CD4-positive, alpha-beta memory T cell (primary cell): ENCODE measurements at regions not wholly inside any gene's neighbourhood (a gene's known extent, or its start where the extent isn't known, plus 50 kb on each side); places are given as distances from the start of the nearest gene placed in this dataset.

Experiments
- CTCF ChIA-PET: fragments of 350-600 bp; sonication (Branson Sonifier 250); formaldehyde crosslinking; loops from one replicate; lab custom pipeline; 2021; ENCODE audit warnings: inconsistent platforms; ENCODE audit not compliant: partially characterized antibody; lab: Charles Lee
- POLR2A ChIA-PET: fragments of 350-600 bp; sonication (Branson Sonifier 250); formaldehyde crosslinking; loops from one replicate; lab custom pipeline; 2021; ENCODE audit not compliant: partially characterized antibody; lab: Charles Lee
- DNase-seq, 5 donors: peaks; one replicate each; pipeline versions ENCODE4 v3.0.0 to v3.0.0-alpha.2; 2020 to 2022; ENCODE audit warnings: mixed read lengths in 1 of 5
- H3K27ac ChIP-seq: one replicate; pipeline ENCODE4 v1.7.0; 2013; ENCODE audit warnings: low read depth, low read length
- H3K27me3 ChIP-seq: 2 replicates; pipeline ENCODE4 v1.7.0; 2013; ENCODE audit warnings: mild to moderate bottlenecking, low read length, moderate library complexity; ENCODE audit not compliant: insufficient read depth
- H3K36me3 ChIP-seq: 2 replicates; pipeline ENCODE4 v1.7.0; 2013; ENCODE audit warnings: mild to moderate bottlenecking, low read length, moderate library complexity; ENCODE audit not compliant: insufficient read depth
- H3K4me1 ChIP-seq: 2 replicates; pipeline ENCODE4 v1.7.0; 2013; ENCODE audit warnings: mild to moderate bottlenecking, low read length, moderate library complexity; ENCODE audit not compliant: insufficient read depth
- H3K4me3 ChIP-seq, 2 donors: one replicate each; pipeline ENCODE4 v1.7.0; 2013; ENCODE audit warnings: low read length in 2 of 2, mild to moderate bottlenecking in 1 of 2
- H3K9me3 ChIP-seq, 2 donors: one replicate each; pipeline ENCODE4 v1.7.0; 2013; ENCODE audit warnings: low read length in 2 of 2, control low read depth in 1 of 2; ENCODE audit not compliant: control insufficient read depth in 1 of 2
- H3K27ac Mint-ChIP-seq, 7 donors: one replicate each; pipeline ENCODE4 v1.8.0; 2020 to 2021; ENCODE audit warnings: mixed read lengths in 7 of 7, mild to moderate bottlenecking in 6 of 7, inconsistent platforms in 3 of 7, moderate library complexity in 3 of 7
- H3K27me3 Mint-ChIP-seq, 2 donors: one replicate each; pipeline ENCODE4 v1.8.0; 2020 to 2021; ENCODE audit warnings: mixed read lengths in 2 of 2
- H3K36me3 Mint-ChIP-seq, 2 donors: one replicate each; pipeline ENCODE4 v1.8.0; 2020 to 2021; ENCODE audit warnings: mixed read lengths in 2 of 2, inconsistent platforms in 1 of 2, mild to moderate bottlenecking in 1 of 2
- H3K4me1 Mint-ChIP-seq, 4 donors: one replicate each; pipeline ENCODE4 v1.8.0; 2020 to 2021; ENCODE audit warnings: mixed read lengths in 4 of 4, mild to moderate bottlenecking in 1 of 4
- H3K4me3 Mint-ChIP-seq, 8 donors: one replicate each; pipeline ENCODE4 v1.8.0; 2020 to 2021; ENCODE audit warnings: mixed read lengths in 8 of 8, mild to moderate bottlenecking in 7 of 8, moderate library complexity in 6 of 8, inconsistent platforms in 3 of 8
- H3K9me3 Mint-ChIP-seq, 8 donors: one replicate each; pipeline ENCODE4 v1.8.0; 2020 to 2021; ENCODE audit warnings: mixed read lengths in 8 of 8, mild to moderate bottlenecking in 5 of 8, inconsistent platforms in 3 of 8, moderate library complexity in 1 of 8
- intact Hi-C: fragments of 100-400 bp; cut with micrococcal nuclease; formaldehyde crosslinking; loops from one replicate; pipeline ENCODE4 v1.15.1; 2023

DNA sequence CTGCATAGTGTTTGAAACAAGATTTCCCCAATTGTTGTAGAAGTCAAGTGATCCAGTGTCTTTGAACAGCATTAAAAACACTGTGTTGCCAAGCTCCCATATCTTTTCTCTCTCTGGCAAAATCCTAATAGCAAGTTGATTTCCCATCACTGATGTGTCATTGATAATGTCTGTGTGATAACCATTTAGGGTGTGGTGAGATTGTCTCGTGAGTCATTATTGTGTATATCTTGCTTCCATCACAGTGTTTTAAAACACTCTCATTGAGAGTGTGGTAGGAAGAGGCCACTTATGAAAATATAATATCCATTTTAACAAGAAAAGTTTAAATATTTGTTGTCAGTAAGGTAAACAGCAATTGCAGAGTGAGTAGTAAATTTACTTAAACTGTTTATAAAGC lies 74.7 kb downstream of the PRORP start:
- CTCF ChIA-PET = interaction anchor here (1.1 kb wide), 1 partner anchor 219 kb away, joined by 3 read pairs; no protein-coding TSS in a partner anchor
- Mint-ChIP-seq H3K9me3 (peaks cover 0 to 4% (median 0%) of the 10 kb centered on the region in 8 donors), H3K27me3 (no peaks in the 10 kb centered on the region), H3K36me3 (peaks cover 19 to 21% of the 10 kb centered on the region in 2 donors), H3K4me3 (peak overlapping the region in 1 of 8 donors; percentile 2), H3K4me1 (peaks cover 16 to 31% (median 25%) of the 10 kb centered on the region in 4 donors), H3K27ac (peak overlapping the region; percentile 53 to 87 (median 71))
- H3K9me3 ChIP-seq = no peaks in the 10 kb centered on the region
- no peaks in the 10 kb centered on the region for H3K27me3 ChIP-seq
- H3K4me3 ChIP-seq = no peak overlapping the region
- H3K4me1 ChIP-seq = peaks cover 25% of the 10 kb centered on the region
- intact Hi-C loops = no loop called here
- no peak overlapping the region for H3K27ac ChIP-seq
- H3K36me3 ChIP-seq = no peaks in the 10 kb centered on the region
- POLR2A ChIA-PET = no interaction called here
- DNase-seq = peak in 1 of 5 donors; percentile 16

- Mint-ChIP-seq H3K27ac (peak overlapping the region; percentile 44 to 89 (median 70)), H3K4me3 (peak overlapping the region in 6 of 8 donors; percentile 29 to 78 (median 61)), H3K36me3 (peaks cover 2 to 6% of the 10 kb centered on the region in 2 donors), H3K27me3 (no peaks in the 10 kb centered on the region), H3K9me3 (no peaks in the 10 kb centered on the region), H3K4me1 (peaks cover 28 to 57% (median 45%) of the 10 kb centered on the region in 4 donors)
- Histone ChIP-seq H3K9me3 (no peaks in the 10 kb centered on the region), H3K4me1 (peaks cover 63% of the 10 kb centered on the region), H3K36me3 (no peaks in the 10 kb centered on the region), H3K4me3 (no peak overlapping the region), H3K27me3 (no peaks in the 10 kb centered on the region), H3K27ac (peak overlapping the region; percentile 15)
- intact Hi-C loops = loop anchor here (5.0 kb wide), 1 partner anchor 39 kb away; no protein-coding TSS in a partner anchor
- POLR2A ChIA-PET = interaction anchor here (3.3 kb wide), 1 partner anchor 203 kb away, joined by 28 read pairs; the partner anchor contains the start of gene NFKBIA
- peak in 4 of 5 donors; percentile 22 to 40 (median 28) for DNase-seq
- CTCF ChIA-PET = interaction anchor here (0.9 to 1.1 kb wide), 2 partner anchors 25 to 99 kb away, joined by 3 read pairs; no protein-coding TSS in a partner anchor
Observed at GRCh38 chr14:35201066-35201465, 78.7 kb downstream of the PRORP start.

GRCh38 chr14:35202195-35202594 lies 79.8 kb downstream of the PRORP start:
- H3K27ac Mint-ChIP-seq = peak overlapping the region; percentile 75 to 93 (median 90)
- intact Hi-C loops = loop anchor here (5.0 kb wide), 1 partner anchor 40 kb away; no protein-coding TSS in a partner anchor
- H3K36me3 Mint-ChIP-seq = peaks cover 4 to 10% of the 10 kb centered on the region in 2 donors
- Histone ChIP-seq H3K27me3 (no peaks in the 10 kb centered on the region), H3K4me3 (no peak overlapping the region), H3K4me1 (peaks cover 54% of the 10 kb centered on the region), H3K27ac (no peak overlapping the region), H3K9me3 (no peaks in the 10 kb centered on the region), H3K36me3 (no peaks in the 10 kb centered on the region)
- no peaks in the 10 kb centered on the region for H3K9me3 Mint-ChIP-seq
- DNase-seq = no peak
- peak overlapping the region in 7 of 8 donors; percentile 28 to 80 (median 59) for H3K4me3 Mint-ChIP-seq
- CTCF ChIA-PET = interaction anchor here (1.1 to 1.7 kb wide), 2 partner anchors 13 to 208 kb away, joined by 3 to 5 read pairs; no protein-coding TSS in a partner anchor
- POLR2A ChIA-PET = interaction anchor here (2.1 to 3.3 kb wide), 2 partner anchors 79 to 202 kb away, joined by 14 to 28 read pairs; partner anchors contain the start of genes NFKBIA, PPP2R3C and PRORP
- no peaks in the 10 kb centered on the region for H3K27me3 Mint-ChIP-seq
- peaks cover 19 to 56% (median 41%) of the 10 kb centered on the region in 4 donors for H3K4me1 Mint-ChIP-seq

DNA sequence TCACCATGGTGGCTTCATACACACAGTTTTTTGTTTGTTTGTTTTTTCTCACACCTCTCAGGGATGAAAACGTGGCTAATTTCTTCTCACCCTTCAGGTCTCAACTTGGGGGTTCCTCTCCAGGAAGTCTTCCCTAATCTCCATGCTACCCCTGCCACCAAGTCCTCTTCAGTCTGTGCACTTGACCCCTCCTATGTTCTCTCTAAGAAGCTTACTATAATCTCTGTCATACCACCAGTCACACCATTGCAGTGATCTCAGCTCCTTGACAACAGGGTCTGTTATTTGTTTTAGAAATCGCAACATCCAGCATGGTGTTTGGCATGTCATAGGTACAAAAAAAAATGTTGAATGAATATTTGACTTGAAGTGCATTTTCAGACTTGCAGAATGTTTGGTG lies 83.4 kb downstream of the PRORP start:
- Mint-ChIP-seq H3K27ac (peak overlapping the region; percentile 32 to 91 (median 87)), H3K27me3 (no peaks in the 10 kb centered on the region), H3K9me3 (no peaks in the 10 kb centered on the region), H3K4me1 (peaks cover 25 to 61% (median 46%) of the 10 kb centered on the region in 4 donors), H3K36me3 (peaks cover 5 to 10% of the 10 kb centered on the region in 2 donors), H3K4me3 (peak overlapping the region in 5 of 8 donors; percentile 6 to 79 (median 22))
- no peaks in the 10 kb centered on the region for H3K36me3 ChIP-seq
- no peak overlapping the region for H3K27ac ChIP-seq
- intact Hi-C loops = no loop called here
- no peaks in the 10 kb centered on the region for H3K27me3 ChIP-seq
- H3K4me3 ChIP-seq = no peak overlapping the region
- no peaks in the 10 kb centered on the region for H3K9me3 ChIP-seq
- ChIA-PET POLR2A (interaction anchor here (1.1 kb wide), 1 partner anchor 198 kb away, joined by 3 read pairs; no protein-coding TSS in a partner anchor), CTCF (interaction anchor here (1.5 kb wide), 1 partner anchor 24 kb away, joined by 3 read pairs; no protein-coding TSS in a partner anchor)
- peaks cover 64% of the 10 kb centered on the region for H3K4me1 ChIP-seq
- DNase-seq = no peak

GRCh38 chr14:35211067-35211466 lies 81.1 kb upstream of the PSMA6 start:
- peaks cover 4 to 10% of the 10 kb centered on the region in 2 donors for H3K36me3 Mint-ChIP-seq
- H3K27me3 Mint-ChIP-seq = no peaks in the 10 kb centered on the region
- H3K9me3 Mint-ChIP-seq = no peaks in the 10 kb centered on the region
- Histone ChIP-seq H3K36me3 (no peaks in the 10 kb centered on the region), H3K27ac (no peak overlapping the region), H3K27me3 (no peaks in the 10 kb centered on the region), H3K4me1 (peaks cover 20% of the 10 kb centered on the region), H3K9me3 (no peaks in the 10 kb centered on the region), H3K4me3 (no peak overlapping the region)
- no peak overlapping the region for H3K27ac Mint-ChIP-seq
- H3K4me1 Mint-ChIP-seq = peaks cover 17 to 42% (median 32%) of the 10 kb centered on the region in 4 donors
- DNase-seq = no peak
- CTCF ChIA-PET = interaction anchor here (0.6 to 1.0 kb wide), 3 partner anchors 18 to 211 kb away, joined by 3 to 4 read pairs (median 3); no protein-coding TSS in a partner anchor
- intact Hi-C loops = no loop called here
- H3K4me3 Mint-ChIP-seq = peak overlapping the region in 1 of 8 donors; percentile 20
- POLR2A ChIA-PET = no interaction called here

DNA sequence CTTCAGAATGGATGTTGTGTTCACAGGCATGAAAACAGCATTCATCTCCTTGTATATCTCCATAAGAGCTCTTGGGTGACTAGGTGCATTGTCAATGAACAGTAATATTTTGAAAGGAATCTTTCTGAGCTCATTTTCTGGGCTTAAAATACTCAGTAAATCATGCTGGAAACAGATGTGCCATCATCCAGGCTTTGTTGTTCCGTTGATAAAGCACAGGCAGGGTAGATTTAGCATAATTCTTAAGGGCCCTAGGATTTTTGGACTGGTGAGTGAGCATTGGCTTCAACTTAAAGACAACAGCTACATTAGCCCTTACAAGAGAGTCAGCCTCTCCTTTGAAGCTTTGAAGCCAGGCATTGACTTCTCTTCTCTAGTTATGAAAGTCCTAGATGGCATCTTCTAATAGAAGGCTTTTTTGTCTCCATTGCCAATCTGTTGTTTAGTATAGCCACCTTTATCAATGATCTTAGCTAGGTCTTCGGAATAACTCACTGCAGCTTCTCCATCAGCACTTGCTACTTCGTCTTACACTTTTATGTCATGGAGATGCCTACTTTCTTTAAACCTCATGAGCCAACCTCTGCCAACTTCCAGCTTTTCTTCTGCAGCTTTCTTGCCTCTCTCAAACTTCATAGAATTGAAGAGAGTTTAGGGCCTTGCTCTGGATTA lies 79.6 kb upstream of the PSMA6 start:
- no peak overlapping the region for H3K4me3 Mint-ChIP-seq
- peaks cover under 1 to 8% of the 10 kb centered on the region in 2 donors for H3K36me3 Mint-ChIP-seq
- ChIA-PET POLR2A (no interaction called here), CTCF (interaction anchor here (1.0 to 1.5 kb wide), 4 partner anchors 15 to 209 kb away, joined by 3 to 4 read pairs (median 4); partner anchors contain the start of gene NFKBIA)
- Histone ChIP-seq H3K4me3 (no peak overlapping the region), H3K27me3 (no peaks in the 10 kb centered on the region), H3K9me3 (no peaks in the 10 kb centered on the region), H3K36me3 (no peaks in the 10 kb centered on the region), H3K27ac (no peak overlapping the region), H3K4me1 (peaks cover 17% of the 10 kb centered on the region)
- H3K4me1 Mint-ChIP-seq = peaks cover 17 to 32% (median 24%) of the 10 kb centered on the region in 4 donors
- no peaks in the 10 kb centered on the region for H3K9me3 Mint-ChIP-seq
- H3K27me3 Mint-ChIP-seq = no peaks in the 10 kb centered on the region
- no peak for DNase-seq
- intact Hi-C loops = no loop called here
- H3K27ac Mint-ChIP-seq = peak overlapping the region in 1 of 7 donors; percentile 60
